GM21737 (cell line): ENCODE measurements at regions not wholly inside any gene's neighbourhood (a gene's known extent, or its start where the extent isn't known, plus 50 kb on each side); places are given as distances from the start of the nearest gene placed in this dataset.

Source experiments
- ATAC-seq: cut with Tn5 transposase; IDR thresholded peaks from one replicate; pipeline ENCODE4 v1.9.1; 2021; ENCODE audit warnings: mild to moderate bottlenecking, moderate library complexity; ENCODE audit not compliant: unreplicated experiment

GRCh38 chr4:166594326-166594946 is 639.9 kb downstream of the SPOCK3 start:
- peak; percentile 55 for ATAC-seq

GRCh38 chr4:166600264-166600663 is 634.0 kb downstream of the SPOCK3 start:
- no peak for ATAC-seq

GRCh38 chr4:166602068-166602467 is 632.2 kb downstream of the SPOCK3 start:
- no peak for ATAC-seq

GRCh38 chr4:166622425-166622977 is 611.8 kb downstream of the SPOCK3 start:
- ATAC-seq = no peak

- ATAC-seq = no peak
Measured at GRCh38 chr4:166625018-166625637, 609.2 kb downstream of the SPOCK3 start.

- ATAC-seq = no peak
Measured at GRCh38 chr4:166628454-166628853, 605.8 kb downstream of the SPOCK3 start.

GRCh38 chr4:166635367-166635766 is 598.9 kb downstream of the SPOCK3 start:
- no peak for ATAC-seq

GRCh38 chr4:166637816-166638215 is 596.5 kb downstream of the SPOCK3 start:
- ATAC-seq = no peak

- ATAC-seq = no peak
Measured at GRCh38 chr4:166655231-166655630, 579.1 kb downstream of the SPOCK3 start.

- ATAC-seq = no peak
Measured at GRCh38 chr4:166655705-166656104, 578.6 kb downstream of the SPOCK3 start.

GRCh38 chr4:166657261-166657660 is 577.0 kb downstream of the SPOCK3 start:
- no peak for ATAC-seq

- no peak for ATAC-seq
Measured at GRCh38 chr4:166658585-166658984, 575.7 kb downstream of the SPOCK3 start.

GRCh38 chr4:166662266-166662843 is 571.9 kb downstream of the SPOCK3 start:
- peak; percentile 88 for ATAC-seq

GRCh38 chr4:166670341-166670740 is 564.0 kb downstream of the SPOCK3 start:
- no peak for ATAC-seq

- no peak for ATAC-seq
Measured at GRCh38 chr4:166673911-166674310, 560.4 kb downstream of the SPOCK3 start.

GRCh38 chr4:166675411-166675810 is 558.9 kb downstream of the SPOCK3 start:
- ATAC-seq = no peak

- no peak for ATAC-seq
Measured at GRCh38 chr4:166680796-166681195, 553.5 kb downstream of the SPOCK3 start.

GRCh38 chr4:166682200-166682599 is 552.1 kb downstream of the SPOCK3 start:
- ATAC-seq = no peak
